Activated naive CD8-positive, alpha-beta T cell treated with anti-CD3 and anti-CD28 coated beads for 36 hours (primary cell): ENCODE measurements at regions not wholly inside any gene's neighbourhood (a gene's known extent, or its start where the extent isn't known, plus 50 kb on each side); places are given as distances from the start of the nearest gene placed in this dataset.

Experiments used
- DNase-seq: peaks from one replicate; pipeline ENCODE4 v3.0.0; 2021
- H3K27ac Mint-ChIP-seq: one replicate; pipeline ENCODE4 v1.8.0; 2022; ENCODE audit warnings: mild to moderate bottlenecking, moderate library complexity, mixed read lengths
- H3K27me3 Mint-ChIP-seq: one replicate; pipeline ENCODE4 v1.8.0; 2022; ENCODE audit warnings: mild to moderate bottlenecking, mixed read lengths
- H3K36me3 Mint-ChIP-seq: one replicate; pipeline ENCODE4 v1.8.0; 2021; ENCODE audit warnings: mild to moderate bottlenecking, mixed read lengths
- H3K4me1 Mint-ChIP-seq: one replicate; pipeline ENCODE4 v1.8.0; 2021; ENCODE audit warnings: mixed read lengths
- H3K4me3 Mint-ChIP-seq: one replicate; pipeline ENCODE4 v1.8.0; 2022; ENCODE audit warnings: mild to moderate bottlenecking, moderate library complexity, mixed read lengths
- H3K9me3 Mint-ChIP-seq: one replicate; pipeline ENCODE4 v1.8.0; 2022; ENCODE audit warnings: mixed read lengths

DNA sequence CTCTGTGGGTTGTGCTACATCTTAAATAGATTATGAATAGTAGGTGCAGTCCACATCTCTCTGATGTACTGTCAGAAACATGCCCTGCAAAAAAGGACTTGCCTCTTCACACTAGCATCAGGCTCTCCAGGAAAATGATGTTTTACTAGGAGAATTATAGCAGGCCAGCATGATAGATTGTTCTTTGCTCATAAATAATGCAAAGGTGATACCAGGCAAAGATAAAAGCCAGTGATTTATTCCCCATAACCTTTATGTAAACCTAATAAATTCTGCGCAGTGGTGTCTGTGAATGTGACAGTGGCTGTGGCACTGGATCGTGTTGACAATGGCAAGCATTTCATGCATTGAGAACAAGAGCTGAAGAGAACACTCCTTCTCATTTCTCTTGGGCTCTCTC, 646.5 kb upstream of the SEL1L start:
- no peaks in the 10 kb centered on the region for H3K36me3 Mint-ChIP-seq

DNA sequence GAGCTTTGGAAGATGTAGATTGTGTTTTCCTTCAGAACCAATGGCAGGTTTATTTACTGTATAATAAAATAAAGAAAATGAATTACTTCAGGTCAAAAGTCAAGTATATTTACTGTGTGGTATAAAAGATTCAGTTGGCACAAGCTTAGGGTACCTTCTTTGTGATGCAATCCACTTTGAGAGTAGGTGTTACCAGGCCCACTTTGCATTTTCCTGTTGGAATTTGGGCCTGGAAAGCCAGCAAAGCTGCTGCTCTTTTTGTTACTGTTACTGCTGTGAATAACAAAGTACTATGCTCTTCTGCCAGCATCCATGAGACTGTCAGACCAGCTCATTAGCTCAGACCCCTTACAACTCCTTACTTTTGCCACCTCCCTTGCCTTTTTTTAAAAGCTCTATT, 649.0 kb upstream of the SEL1L start:
- no peak overlapping the region for H3K27ac Mint-ChIP-seq
- peaks cover 5% of the 10 kb centered on the region for H3K9me3 Mint-ChIP-seq
- H3K4me3 Mint-ChIP-seq: no peak overlapping the region
- no peaks in the 10 kb centered on the region for H3K36me3 Mint-ChIP-seq
- H3K27me3 Mint-ChIP-seq: no peaks in the 10 kb centered on the region
- no peak for DNase-seq
- no peaks in the 10 kb centered on the region for H3K4me1 Mint-ChIP-seq

More for the DNA sequence above, 646.5 kb upstream of the SEL1L start:
- no peaks in the 10 kb centered on the region for H3K27me3 Mint-ChIP-seq
- no peak for DNase-seq
- no peak overlapping the region for H3K27ac Mint-ChIP-seq
- H3K4me1 Mint-ChIP-seq: no peaks in the 10 kb centered on the region
- no peak overlapping the region for H3K4me3 Mint-ChIP-seq
- H3K9me3 Mint-ChIP-seq: peaks cover 3% of the 10 kb centered on the region

DNA sequence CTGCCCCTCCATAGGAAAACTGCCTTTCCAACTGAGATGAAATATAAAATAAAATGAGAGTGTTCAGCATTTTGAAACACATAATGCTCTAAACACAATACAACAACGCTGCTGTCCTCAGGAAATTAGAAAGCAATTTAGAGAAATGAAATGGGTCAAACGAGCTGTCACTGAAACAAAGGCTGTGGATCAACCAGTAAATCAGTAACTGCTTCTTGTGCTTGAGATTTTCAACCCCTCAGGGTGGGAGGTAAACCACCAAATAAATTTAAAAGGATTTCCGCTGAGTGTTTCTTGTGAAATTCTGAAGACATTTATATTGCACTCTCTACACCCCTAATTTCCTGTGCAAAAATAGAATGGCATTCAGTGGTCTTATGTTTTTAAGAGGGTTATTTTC, 657.1 kb upstream of the SEL1L start:
- no peaks in the 10 kb centered on the region for H3K4me1 Mint-ChIP-seq
- H3K4me3 Mint-ChIP-seq: no peak overlapping the region
- no peak for DNase-seq
- no peak overlapping the region for H3K27ac Mint-ChIP-seq
- H3K27me3 Mint-ChIP-seq: no peaks in the 10 kb centered on the region
- no peaks in the 10 kb centered on the region for H3K36me3 Mint-ChIP-seq
- peaks cover 10% of the 10 kb centered on the region for H3K9me3 Mint-ChIP-seq

DNA sequence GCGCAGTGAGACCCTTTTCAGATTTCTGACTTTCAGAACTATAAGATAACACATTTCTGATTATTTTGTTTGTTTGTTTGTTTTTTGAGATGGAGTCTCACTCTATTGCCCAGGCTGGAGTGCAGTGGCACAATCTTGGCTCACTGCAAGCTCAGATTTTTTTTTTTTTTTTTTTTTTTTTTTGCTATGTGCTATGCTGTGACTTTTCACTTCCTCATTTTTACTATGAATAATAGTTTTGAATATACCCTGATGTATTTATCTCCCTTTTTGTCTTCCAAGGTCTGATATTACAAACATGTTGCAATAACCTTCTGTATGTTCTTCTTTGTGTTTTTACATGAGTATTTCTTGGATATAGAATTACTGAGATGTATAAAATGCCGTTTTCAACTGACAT, 658.7 kb upstream of the SEL1L start:
- H3K27me3 Mint-ChIP-seq: no peaks in the 10 kb centered on the region
- H3K4me1 Mint-ChIP-seq: no peaks in the 10 kb centered on the region

DNA sequence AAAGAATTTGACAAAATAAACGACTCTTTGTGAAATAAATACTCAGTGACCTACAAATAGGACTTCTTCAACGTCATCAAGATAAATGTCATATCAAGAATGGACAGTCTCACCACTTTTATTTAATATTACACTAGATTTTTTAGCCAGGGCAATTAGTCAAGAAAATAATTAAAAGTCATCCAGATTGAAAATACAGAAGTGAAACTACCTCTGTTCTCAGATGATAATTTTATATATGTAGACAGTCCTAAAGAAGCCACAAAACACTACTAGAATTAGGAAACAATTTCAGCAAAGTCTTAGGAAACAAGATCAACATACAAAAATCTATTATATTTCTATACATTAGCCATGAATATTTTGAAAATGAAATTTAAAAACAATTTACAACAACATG, 689.6 kb upstream of the SEL1L start:
- no peaks in the 10 kb centered on the region for H3K27me3 Mint-ChIP-seq
- H3K4me1 Mint-ChIP-seq: no peaks in the 10 kb centered on the region
- peaks cover 9% of the 10 kb centered on the region for H3K9me3 Mint-ChIP-seq
- H3K4me3 Mint-ChIP-seq: no peak overlapping the region
- H3K27ac Mint-ChIP-seq: no peak overlapping the region
- DNase-seq: no peak
- H3K36me3 Mint-ChIP-seq: no peaks in the 10 kb centered on the region

More for the DNA sequence above, 658.7 kb upstream of the SEL1L start:
- H3K9me3 Mint-ChIP-seq: peaks cover 9% of the 10 kb centered on the region
- no peaks in the 10 kb centered on the region for H3K36me3 Mint-ChIP-seq
- no peak overlapping the region for H3K27ac Mint-ChIP-seq
- no peak overlapping the region for H3K4me3 Mint-ChIP-seq
- DNase-seq: no peak

DNA sequence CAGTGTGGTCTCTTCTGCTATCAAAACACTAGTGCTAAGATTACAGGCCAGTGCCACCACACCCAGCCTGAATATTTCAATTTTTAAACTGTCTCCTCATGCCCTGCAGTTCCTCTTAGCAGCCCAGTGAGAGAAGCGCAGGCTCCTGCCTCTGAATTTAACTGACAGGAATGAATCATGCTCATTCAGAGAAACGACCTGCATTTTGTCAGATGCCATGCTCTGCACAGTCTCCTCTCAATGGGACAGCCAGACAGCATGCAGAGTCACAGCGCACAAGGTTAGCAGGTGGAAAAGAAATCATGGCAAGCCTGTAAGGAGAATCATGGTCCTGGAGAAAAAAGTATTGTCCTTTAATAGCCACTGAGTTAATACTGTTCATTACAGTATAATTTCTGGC, 691.0 kb upstream of the SEL1L start:
- no peak for DNase-seq
- peaks cover 9% of the 10 kb centered on the region for H3K9me3 Mint-ChIP-seq
- no peak overlapping the region for H3K4me3 Mint-ChIP-seq
- no peaks in the 10 kb centered on the region for H3K4me1 Mint-ChIP-seq
- H3K27ac Mint-ChIP-seq: no peak overlapping the region
- no peaks in the 10 kb centered on the region for H3K27me3 Mint-ChIP-seq
- no peaks in the 10 kb centered on the region for H3K36me3 Mint-ChIP-seq

DNA sequence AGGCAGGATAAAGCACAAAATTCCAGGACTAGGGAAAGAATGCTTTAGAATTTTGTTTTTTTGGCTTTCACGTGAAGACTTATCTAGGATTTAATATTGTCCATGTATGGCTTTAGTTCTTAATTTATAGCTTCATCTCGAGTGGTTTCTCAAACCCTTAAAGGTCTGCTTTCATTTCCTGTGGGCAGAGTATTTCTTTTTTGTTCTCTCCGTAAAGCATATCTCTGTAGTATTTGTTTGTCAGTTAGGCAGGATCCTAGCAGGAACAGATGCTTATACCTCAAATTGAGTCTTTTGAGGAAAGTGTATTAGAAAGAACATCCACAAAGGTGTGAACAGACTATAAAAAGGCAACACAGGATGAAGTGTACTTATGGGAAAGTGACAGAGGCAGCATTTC, 697.1 kb upstream of the SEL1L start:
- Mint-ChIP-seq H3K27me3 (no peaks in the 10 kb centered on the region), H3K9me3 (peaks cover 8% of the 10 kb centered on the region), H3K36me3 (no peaks in the 10 kb centered on the region), H3K4me1 (no peaks in the 10 kb centered on the region), H3K4me3 (no peak overlapping the region), H3K27ac (no peak overlapping the region)
- no peak for DNase-seq

DNA sequence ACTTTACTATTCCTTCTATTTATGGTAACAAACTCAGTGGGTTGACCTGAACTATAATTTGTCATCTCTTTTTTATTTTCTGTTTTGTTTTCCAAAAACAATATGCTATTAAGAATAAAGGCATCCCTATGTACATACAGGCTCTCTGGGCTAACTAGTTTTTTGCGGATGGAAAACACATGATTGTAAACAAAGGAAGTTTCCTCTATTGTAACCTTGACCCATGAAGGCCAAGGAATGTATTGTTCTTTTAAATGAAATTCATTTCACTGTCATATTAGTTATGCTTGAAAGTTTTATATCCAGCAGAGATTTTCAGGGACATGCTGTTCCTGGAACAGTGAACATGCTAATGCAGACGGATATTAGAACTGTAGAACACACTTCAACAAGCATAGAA, 705.0 kb upstream of the SEL1L start:
- Mint-ChIP-seq H3K4me3 (no peak overlapping the region), H3K4me1 (no peaks in the 10 kb centered on the region), H3K27me3 (no peaks in the 10 kb centered on the region)

DNA sequence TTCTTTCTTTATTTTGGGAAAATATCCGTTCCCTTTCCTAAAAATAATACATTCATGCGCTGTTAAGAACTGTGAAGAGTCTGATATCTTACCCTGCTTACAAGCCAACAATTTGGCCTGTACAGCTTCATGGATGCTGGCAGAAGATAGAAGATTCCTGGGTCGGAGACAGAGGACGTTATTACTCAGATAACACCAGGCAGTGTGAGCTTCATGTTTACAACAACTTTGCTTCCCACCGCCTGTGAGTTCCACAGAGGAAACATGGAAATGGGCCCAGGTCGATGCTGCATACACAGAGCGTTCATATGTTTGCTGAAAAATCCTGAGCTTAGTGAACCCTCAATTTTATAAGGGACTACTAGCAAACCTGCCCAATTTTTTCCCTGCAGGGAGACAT, 705.6 kb upstream of the SEL1L start:
- Mint-ChIP-seq H3K36me3 (no peaks in the 10 kb centered on the region), H3K9me3 (peaks cover 8% of the 10 kb centered on the region), H3K27ac (no peak overlapping the region), H3K4me1 (no peaks in the 10 kb centered on the region), H3K27me3 (no peaks in the 10 kb centered on the region), H3K4me3 (no peak overlapping the region)
- no peak for DNase-seq

More for the DNA sequence above, 705.0 kb upstream of the SEL1L start:
- H3K27ac Mint-ChIP-seq: no peak overlapping the region
- no peak for DNase-seq
- peaks cover 5% of the 10 kb centered on the region for H3K9me3 Mint-ChIP-seq
- H3K36me3 Mint-ChIP-seq: no peaks in the 10 kb centered on the region

DNA sequence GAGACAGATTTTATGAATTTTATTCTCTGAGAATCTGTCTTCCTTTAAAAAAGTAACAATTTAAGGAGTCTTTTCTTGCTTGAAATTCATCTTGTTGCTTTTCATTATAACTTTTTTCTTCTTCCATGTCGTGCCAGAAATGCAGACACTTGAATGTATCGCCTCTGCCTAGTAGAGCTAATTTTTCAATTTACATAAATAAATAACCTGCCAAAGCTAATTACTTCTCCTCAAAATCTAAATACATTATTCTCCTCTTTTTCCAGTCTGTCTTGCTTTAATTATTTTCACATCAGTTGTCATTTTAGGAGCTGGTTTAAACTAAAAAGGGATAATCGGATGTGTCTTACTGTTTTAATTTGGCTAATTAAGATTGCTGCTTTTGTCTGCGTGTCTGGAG, 711.1 kb upstream of the SEL1L start:
- H3K27ac Mint-ChIP-seq: no peak overlapping the region
- H3K9me3 Mint-ChIP-seq: peaks cover 4% of the 10 kb centered on the region
- no peaks in the 10 kb centered on the region for H3K4me1 Mint-ChIP-seq
- DNase-seq: no peak
- no peaks in the 10 kb centered on the region for H3K27me3 Mint-ChIP-seq
- no peak overlapping the region for H3K4me3 Mint-ChIP-seq
- H3K36me3 Mint-ChIP-seq: no peaks in the 10 kb centered on the region

DNA sequence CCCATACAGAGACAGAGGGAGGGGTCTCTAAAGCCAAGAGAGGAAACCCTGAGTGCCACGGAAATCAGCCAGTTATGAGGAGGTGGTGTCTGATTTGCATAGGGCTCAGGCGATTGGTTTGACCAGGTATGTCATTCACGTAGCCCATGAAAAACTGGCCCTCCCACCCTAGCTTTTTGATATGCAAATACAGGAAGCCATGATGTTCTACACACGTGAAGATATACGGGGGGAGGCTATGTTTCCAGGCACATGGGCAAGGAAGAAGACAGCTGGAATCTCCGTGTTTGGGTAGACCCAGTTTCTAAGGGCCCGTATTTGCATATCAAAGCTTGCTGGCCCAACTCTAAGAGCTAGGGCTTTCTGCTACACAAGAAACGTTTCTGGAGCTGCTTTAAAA, 717.8 kb upstream of the SEL1L start:
- Mint-ChIP-seq H3K27me3 (no peaks in the 10 kb centered on the region), H3K4me1 (no peaks in the 10 kb centered on the region), H3K36me3 (no peaks in the 10 kb centered on the region), H3K4me3 (no peak overlapping the region), H3K9me3 (peaks cover 5% of the 10 kb centered on the region), H3K27ac (no peak overlapping the region)
- DNase-seq: no peak

DNA sequence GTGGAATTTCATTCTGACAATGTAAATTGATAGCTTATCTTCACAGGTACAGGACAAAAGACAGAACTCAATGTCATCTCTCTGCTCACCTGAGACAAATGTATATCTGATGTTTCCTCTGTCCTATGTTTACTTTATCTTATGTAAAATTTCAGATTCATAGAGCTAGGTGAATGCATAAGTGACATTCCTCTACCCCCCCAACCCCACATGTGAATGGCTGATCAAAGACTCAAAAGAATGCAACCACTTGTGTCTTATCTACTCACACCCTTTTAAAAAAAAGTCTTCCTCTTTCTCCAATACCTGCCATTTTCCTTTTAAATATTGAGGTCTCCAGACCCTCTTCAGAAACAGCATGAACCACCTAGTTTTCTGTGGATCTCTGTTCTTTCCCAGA, 736.6 kb upstream of the SEL1L start:
- no peak for DNase-seq
- no peaks in the 10 kb centered on the region for H3K36me3 Mint-ChIP-seq
- H3K27me3 Mint-ChIP-seq: no peaks in the 10 kb centered on the region
- peaks cover 2% of the 10 kb centered on the region for H3K9me3 Mint-ChIP-seq
- H3K27ac Mint-ChIP-seq: no peak overlapping the region
- H3K4me3 Mint-ChIP-seq: no peak overlapping the region
- H3K4me1 Mint-ChIP-seq: no peaks in the 10 kb centered on the region

DNA sequence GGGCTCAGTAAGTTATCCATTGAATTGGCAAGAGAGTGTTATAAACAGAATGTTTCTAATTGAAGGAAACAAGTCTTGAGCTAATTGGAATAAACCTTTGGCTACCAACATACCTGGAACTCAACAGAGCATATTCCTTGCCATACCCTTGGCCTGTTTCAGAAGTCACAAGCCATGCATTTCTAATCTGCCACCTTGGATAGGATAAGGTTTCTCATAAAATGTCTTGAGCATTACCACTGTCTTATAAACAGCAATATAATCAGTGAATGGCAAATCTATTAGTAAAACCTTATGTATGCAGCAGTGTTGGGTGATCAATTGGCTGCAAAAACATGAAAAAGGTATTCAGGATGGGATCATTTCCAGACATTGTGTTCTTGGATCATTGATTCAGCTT, 765.2 kb upstream of the SEL1L start:
- DNase-seq: no peak
- Mint-ChIP-seq H3K4me3 (no peak overlapping the region), H3K27me3 (no peaks in the 10 kb centered on the region), H3K4me1 (no peaks in the 10 kb centered on the region), H3K9me3 (peaks cover 2% of the 10 kb centered on the region), H3K36me3 (no peaks in the 10 kb centered on the region), H3K27ac (no peak overlapping the region)

DNA sequence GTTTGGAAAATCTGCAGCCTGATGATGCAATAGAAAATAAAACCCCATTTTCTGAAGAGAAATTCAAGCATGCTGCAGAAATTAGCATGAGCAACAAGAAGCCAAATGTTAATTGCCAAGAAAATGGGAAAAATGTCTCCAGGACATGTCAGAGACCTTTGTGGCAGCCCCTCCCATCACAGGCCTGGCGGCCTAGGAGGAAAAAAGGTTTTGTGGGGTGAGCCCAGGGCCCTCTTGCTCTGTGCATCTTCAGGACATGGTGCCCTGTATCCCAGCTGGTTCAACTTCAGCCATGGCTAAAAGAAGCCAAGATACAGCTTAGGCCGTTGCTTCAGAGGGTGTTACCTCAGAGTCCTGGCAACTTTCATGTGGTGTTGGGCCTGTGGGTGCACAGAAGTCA, 775.5 kb upstream of the SEL1L start:
- H3K27ac Mint-ChIP-seq: no peak overlapping the region
- H3K4me3 Mint-ChIP-seq: no peak overlapping the region
- no peaks in the 10 kb centered on the region for H3K4me1 Mint-ChIP-seq
- DNase-seq: no peak
- H3K9me3 Mint-ChIP-seq: peaks cover 10% of the 10 kb centered on the region
- H3K27me3 Mint-ChIP-seq: no peaks in the 10 kb centered on the region
- no peaks in the 10 kb centered on the region for H3K36me3 Mint-ChIP-seq

DNA sequence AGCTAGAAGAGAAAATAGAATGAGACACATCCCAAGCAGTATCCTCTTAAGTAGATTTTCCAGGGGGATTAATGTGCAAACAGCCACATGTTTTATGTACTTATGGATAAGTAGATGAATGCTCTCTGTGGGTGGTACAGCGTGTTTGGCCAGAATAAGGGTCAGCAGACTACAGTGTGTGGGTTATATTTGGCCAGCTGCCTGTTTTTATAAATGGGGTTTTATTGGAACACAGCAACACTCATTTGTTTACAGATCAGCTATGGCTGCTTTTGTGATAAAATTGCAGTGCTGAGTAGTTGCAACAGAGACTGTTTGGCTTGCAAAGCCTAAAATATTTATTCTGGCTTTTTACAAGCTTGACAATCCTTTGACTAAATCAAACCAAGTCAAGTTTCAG, 780.2 kb upstream of the SEL1L start:
- H3K27ac Mint-ChIP-seq: no peak overlapping the region
- H3K9me3 Mint-ChIP-seq: peaks cover 12% of the 10 kb centered on the region
- H3K36me3 Mint-ChIP-seq: no peaks in the 10 kb centered on the region
- no peaks in the 10 kb centered on the region for H3K27me3 Mint-ChIP-seq
- H3K4me1 Mint-ChIP-seq: no peaks in the 10 kb centered on the region
- H3K4me3 Mint-ChIP-seq: no peak overlapping the region
- DNase-seq: no peak

DNA sequence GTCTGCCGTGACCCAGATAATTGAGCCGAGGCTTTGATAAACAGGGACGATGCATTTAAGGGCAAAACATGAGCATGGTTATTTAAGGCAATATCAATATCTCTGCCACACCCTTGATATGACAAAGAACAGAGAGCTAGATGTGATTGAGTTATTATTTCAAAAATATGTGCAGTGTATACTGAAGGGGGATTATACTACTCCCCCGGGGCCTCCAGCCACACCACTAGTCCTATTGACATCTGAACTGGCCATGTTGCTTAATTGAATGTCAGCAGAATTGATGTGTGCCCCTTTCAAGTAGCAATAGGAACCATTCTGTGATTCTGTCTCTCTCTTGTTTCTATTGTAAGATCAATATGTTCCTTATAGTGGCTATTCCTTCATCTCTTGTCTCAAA, 794.8 kb upstream of the SEL1L start:
- no peaks in the 10 kb centered on the region for H3K36me3 Mint-ChIP-seq
- no peaks in the 10 kb centered on the region for H3K27me3 Mint-ChIP-seq
- H3K4me1 Mint-ChIP-seq: no peaks in the 10 kb centered on the region
- no peak overlapping the region for H3K27ac Mint-ChIP-seq
- H3K9me3 Mint-ChIP-seq: peaks cover 14% of the 10 kb centered on the region
- no peak for DNase-seq
- no peak overlapping the region for H3K4me3 Mint-ChIP-seq

DNA sequence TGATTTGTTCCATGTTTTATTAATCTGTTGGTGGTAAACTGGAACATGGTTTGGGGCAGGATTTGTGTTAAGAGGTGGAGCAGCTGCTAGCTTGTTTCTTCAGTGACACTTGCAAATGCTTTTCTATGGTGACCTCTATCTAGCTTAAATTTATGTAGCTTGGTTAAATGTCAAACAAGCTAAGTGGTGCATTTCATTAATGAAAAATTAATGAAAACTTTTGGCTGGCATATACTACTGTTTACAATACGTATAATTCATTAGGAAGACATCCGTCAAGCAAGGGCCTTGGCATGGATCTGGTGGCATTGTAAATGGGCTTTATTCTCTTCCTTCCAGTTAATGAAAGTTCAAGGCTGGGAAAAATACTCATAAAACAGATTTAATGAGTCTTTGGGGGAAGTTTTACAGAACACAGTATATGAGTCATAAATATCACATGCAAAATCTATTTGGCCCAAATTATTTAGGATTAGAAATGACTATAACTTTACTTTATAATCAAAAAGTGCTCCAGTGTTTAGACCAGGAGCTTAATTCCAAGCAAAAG, 807.7 kb upstream of the SEL1L start:
- no peak for DNase-seq
- H3K9me3 Mint-ChIP-seq: peaks cover 11% of the 10 kb centered on the region
- H3K4me1 Mint-ChIP-seq: no peaks in the 10 kb centered on the region
- H3K4me3 Mint-ChIP-seq: no peak overlapping the region
- no peaks in the 10 kb centered on the region for H3K27me3 Mint-ChIP-seq
- no peaks in the 10 kb centered on the region for H3K36me3 Mint-ChIP-seq
- no peak overlapping the region for H3K27ac Mint-ChIP-seq
